ENCODE measurements at regions not wholly inside any gene's neighbourhood (a gene's known extent, or its start where the extent isn't known, plus 50 kb on each side); places are given as distances from the start of the nearest gene placed in this dataset.

GRCh38 chr12:125296701-125297100 is 231.5 kb downstream of the AACS start:
- Histone ChIP-seq H3K4me3 (no peak overlapping the region), H3K27me3 (no peaks in the 10 kb centered on the region), H3K4me1 (no peaks in the 10 kb centered on the region), H3K27ac (no peak overlapping the region), H3K36me3 (no peaks in the 10 kb centered on the region), H3K9me3 (replicated peaks) (no peaks in the 10 kb centered on the region)
- DNase-seq, result no peak

GRCh38 chr12:125299840-125300239 is 234.6 kb downstream of the AACS start:
- no peaks in the 10 kb centered on the region for H3K9me3 ChIP-seq (replicated peaks)
- no peak overlapping the region for H3K4me3 ChIP-seq
- no peak overlapping the region for H3K27ac ChIP-seq
- H3K36me3 ChIP-seq, result no peaks in the 10 kb centered on the region
- H3K27me3 ChIP-seq, result no peaks in the 10 kb centered on the region
- DNase-seq, result no peak
- no peaks in the 10 kb centered on the region for H3K4me1 ChIP-seq

GRCh38 chr12:125300249-125300648 is 235.0 kb downstream of the AACS start:
- Histone ChIP-seq H3K27me3 (no peaks in the 10 kb centered on the region), H3K4me1 (no peaks in the 10 kb centered on the region), H3K36me3 (no peaks in the 10 kb centered on the region), H3K4me3 (no peak overlapping the region), H3K27ac (no peak overlapping the region), H3K9me3 (replicated peaks) (no peaks in the 10 kb centered on the region)
- DNase-seq, result no peak

GRCh38 chr12:125303337-125303736 is 238.1 kb downstream of the AACS start:
- Histone ChIP-seq H3K9me3 (replicated peaks) (no peaks in the 10 kb centered on the region), H3K4me1 (no peaks in the 10 kb centered on the region), H3K27me3 (no peaks in the 10 kb centered on the region), H3K36me3 (no peaks in the 10 kb centered on the region), H3K27ac (no peak overlapping the region), H3K4me3 (no peak overlapping the region)
- no peak for DNase-seq

- Histone ChIP-seq H3K4me3 (no peak overlapping the region), H3K27me3 (no peaks in the 10 kb centered on the region), H3K27ac (no peak overlapping the region), H3K36me3 (no peaks in the 10 kb centered on the region), H3K4me1 (no peaks in the 10 kb centered on the region), H3K9me3 (replicated peaks) (no peaks in the 10 kb centered on the region)
- no peak for DNase-seq
Observed at GRCh38 chr12:125304029-125304428, 238.8 kb downstream of the AACS start.

DNA sequence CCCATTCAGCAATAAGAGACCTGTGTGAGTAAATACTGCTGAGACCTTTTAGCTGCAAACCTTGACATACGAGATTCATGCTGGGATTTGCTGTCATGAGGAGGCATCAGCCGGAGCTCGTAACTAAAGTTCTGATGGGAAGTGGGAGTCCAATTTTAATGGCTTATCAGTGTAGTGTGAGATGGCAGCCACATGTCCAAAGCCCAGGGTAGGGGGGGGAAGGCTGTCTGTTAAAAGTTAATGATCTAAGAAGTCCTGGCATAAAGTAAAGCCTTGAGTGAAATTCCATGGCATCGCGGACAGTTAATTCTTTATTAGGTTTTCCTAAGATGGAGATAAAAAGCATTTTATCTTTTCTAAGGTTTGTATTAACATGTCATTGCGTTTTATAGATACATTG is 240.0 kb downstream of the AACS start:
- no peaks in the 10 kb centered on the region for H3K9me3 ChIP-seq (replicated peaks)
- DNase-seq, result no peak
- H3K27ac ChIP-seq, result no peak overlapping the region
- no peaks in the 10 kb centered on the region for H3K36me3 ChIP-seq
- no peaks in the 10 kb centered on the region for H3K27me3 ChIP-seq
- H3K4me3 ChIP-seq, result no peak overlapping the region
- H3K4me1 ChIP-seq, result no peaks in the 10 kb centered on the region

DNA sequence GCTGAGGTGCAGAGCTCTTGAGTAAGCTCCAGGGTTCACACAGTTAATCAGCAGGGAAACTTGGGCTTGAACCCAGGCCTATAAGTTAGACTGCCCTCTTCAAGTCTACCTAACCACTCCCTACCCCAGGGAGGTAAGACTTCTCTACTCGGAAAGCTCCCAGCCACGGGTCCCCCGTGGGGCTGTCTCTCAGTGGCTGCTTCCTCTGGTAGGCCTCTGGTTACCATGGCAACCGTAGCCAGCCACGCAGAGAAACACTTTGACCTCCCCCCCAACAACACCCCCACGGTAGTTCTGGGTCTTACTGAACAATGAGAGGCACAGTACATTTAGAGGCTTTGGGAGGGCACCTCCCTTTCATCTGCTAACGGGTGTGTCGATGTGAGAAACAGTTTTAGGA is 245.2 kb downstream of the AACS start:
- H3K36me3 ChIP-seq, result no peaks in the 10 kb centered on the region
- DNase-seq, result no peak
- no peaks in the 10 kb centered on the region for H3K27me3 ChIP-seq

GRCh38 chr12:125311050-125311449 is 245.8 kb downstream of the AACS start:
- H3K36me3 ChIP-seq, result no peaks in the 10 kb centered on the region
- no peak overlapping the region for H3K27ac ChIP-seq
- H3K4me3 ChIP-seq, result no peak overlapping the region
- no peaks in the 10 kb centered on the region for H3K4me1 ChIP-seq
- no peaks in the 10 kb centered on the region for H3K27me3 ChIP-seq
- no peaks in the 10 kb centered on the region for H3K9me3 ChIP-seq (replicated peaks)
- no peak for DNase-seq

More for the DNA sequence above, 245.2 kb downstream of the AACS start:
- Histone ChIP-seq H3K4me3 (no peak overlapping the region), H3K9me3 (replicated peaks) (no peaks in the 10 kb centered on the region), H3K27ac (no peak overlapping the region), H3K4me1 (no peaks in the 10 kb centered on the region)

DNA sequence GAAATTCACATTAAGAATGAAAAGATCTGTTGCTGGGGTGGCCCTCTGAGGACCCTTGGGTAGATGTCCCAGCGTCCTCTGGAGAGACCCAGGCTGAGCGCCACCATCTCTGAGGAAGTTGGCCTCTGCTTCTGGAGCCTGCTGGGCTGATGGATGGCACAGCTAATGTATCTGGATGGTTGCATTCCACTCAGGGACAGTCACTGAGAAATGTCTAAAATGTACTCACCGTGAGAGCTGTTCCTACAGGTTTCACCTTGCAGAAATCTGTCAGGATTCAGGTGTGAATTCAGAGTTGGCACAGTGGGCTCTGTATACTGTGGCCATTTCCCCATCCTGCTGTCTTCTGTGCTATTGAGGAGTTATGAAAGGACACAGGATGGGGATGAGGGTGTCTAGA is 247.2 kb downstream of the AACS start:
- no peak overlapping the region for H3K27ac ChIP-seq
- no peaks in the 10 kb centered on the region for H3K36me3 ChIP-seq
- DNase-seq, result no peak
- H3K27me3 ChIP-seq, result no peaks in the 10 kb centered on the region
- H3K4me1 ChIP-seq, result no peaks in the 10 kb centered on the region
- H3K9me3 ChIP-seq (replicated peaks), result no peaks in the 10 kb centered on the region
- no peak overlapping the region for H3K4me3 ChIP-seq

GRCh38 chr12:125314051-125314755 is 249.0 kb downstream of the AACS start:
- H3K27me3 ChIP-seq, result no peaks in the 10 kb centered on the region
- no peaks in the 10 kb centered on the region for H3K36me3 ChIP-seq
- no peak for DNase-seq
- H3K4me1 ChIP-seq, result no peaks in the 10 kb centered on the region
- no peak overlapping the region for H3K27ac ChIP-seq
- H3K4me3 ChIP-seq, result no peak overlapping the region
- H3K9me3 ChIP-seq (replicated peaks), result no peaks in the 10 kb centered on the region

- Histone ChIP-seq H3K36me3 (no peaks in the 10 kb centered on the region), H3K27ac (no peak overlapping the region), H3K9me3 (replicated peaks) (no peaks in the 10 kb centered on the region), H3K27me3 (no peaks in the 10 kb centered on the region), H3K4me3 (no peak overlapping the region), H3K4me1 (no peaks in the 10 kb centered on the region)
- DNase-seq, result no peak
Observed at GRCh38 chr12:125315771-125316170, 250.5 kb downstream of the AACS start.

DNA sequence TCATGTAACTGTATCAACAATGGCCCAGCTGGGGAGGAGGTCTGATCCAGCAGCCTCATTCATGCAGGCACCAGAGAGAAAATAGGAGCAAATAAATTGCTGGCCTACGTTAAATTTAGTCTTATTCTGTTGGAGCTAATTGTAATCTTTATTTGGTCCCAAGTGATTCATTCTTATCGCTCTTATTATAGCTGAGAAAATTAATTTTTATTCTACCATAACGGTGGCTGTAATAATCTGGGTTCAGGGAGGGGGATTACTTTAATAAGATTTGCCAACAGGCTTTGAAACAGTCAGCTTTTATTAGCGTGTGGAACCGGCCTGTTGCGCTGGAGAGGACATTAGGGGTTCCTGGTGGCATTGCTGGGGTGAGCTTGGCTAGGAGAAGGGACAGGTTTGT is 254.9 kb downstream of the AACS start:
- H3K4me1 ChIP-seq, result no peaks in the 10 kb centered on the region
- no peaks in the 10 kb centered on the region for H3K36me3 ChIP-seq
- no peak for DNase-seq
- H3K27me3 ChIP-seq, result no peaks in the 10 kb centered on the region
- no peaks in the 10 kb centered on the region for H3K9me3 ChIP-seq (replicated peaks)
- H3K27ac ChIP-seq, result no peak overlapping the region
- H3K4me3 ChIP-seq, result no peak overlapping the region

DNA sequence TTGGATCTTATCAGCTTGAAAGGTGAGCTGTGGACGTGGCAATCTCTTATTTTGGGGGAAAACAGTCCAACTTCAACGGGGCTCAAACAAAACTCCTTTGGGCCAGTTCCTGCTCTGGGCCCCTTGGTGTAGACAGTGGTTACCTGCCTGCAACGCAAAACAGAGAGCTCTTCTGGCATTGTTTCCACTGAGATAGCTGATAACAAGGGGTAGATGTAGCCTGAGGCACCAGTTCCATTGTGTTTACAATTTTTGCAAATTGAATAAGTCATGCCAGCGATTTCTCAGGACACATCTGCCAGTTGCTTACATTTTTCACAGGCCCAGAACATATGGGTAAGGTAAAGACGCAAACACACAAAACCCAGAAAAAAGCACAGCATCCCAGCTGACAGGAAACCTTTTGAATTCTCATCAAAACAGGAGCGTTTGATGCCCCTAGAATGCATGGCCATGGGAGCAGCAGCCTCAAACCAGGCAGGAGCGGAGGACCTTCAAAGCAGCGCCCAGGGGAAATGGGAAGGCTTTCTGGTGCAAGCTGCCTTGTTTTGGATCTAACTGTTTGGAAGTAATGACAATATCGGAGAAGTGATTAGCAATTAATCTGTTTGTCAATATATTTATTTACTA is 259.7 kb downstream of the AACS start:
- no peaks in the 10 kb centered on the region for H3K4me1 ChIP-seq
- no peaks in the 10 kb centered on the region for H3K9me3 ChIP-seq (replicated peaks)
- no peaks in the 10 kb centered on the region for H3K27me3 ChIP-seq
- H3K4me3 ChIP-seq, result no peak overlapping the region
- H3K36me3 ChIP-seq, result no peaks in the 10 kb centered on the region
- no peak for DNase-seq
- H3K27ac ChIP-seq, result no peak overlapping the region

- H3K27ac ChIP-seq, result no peak overlapping the region
- no peaks in the 10 kb centered on the region for H3K4me1 ChIP-seq
- no peak for DNase-seq
- no peaks in the 10 kb centered on the region for H3K36me3 ChIP-seq
- H3K4me3 ChIP-seq, result no peak overlapping the region
- H3K27me3 ChIP-seq, result no peaks in the 10 kb centered on the region
- no peaks in the 10 kb centered on the region for H3K9me3 ChIP-seq (replicated peaks)
Observed at GRCh38 chr12:125329239-125330102, 264.2 kb downstream of the AACS start.

DNA sequence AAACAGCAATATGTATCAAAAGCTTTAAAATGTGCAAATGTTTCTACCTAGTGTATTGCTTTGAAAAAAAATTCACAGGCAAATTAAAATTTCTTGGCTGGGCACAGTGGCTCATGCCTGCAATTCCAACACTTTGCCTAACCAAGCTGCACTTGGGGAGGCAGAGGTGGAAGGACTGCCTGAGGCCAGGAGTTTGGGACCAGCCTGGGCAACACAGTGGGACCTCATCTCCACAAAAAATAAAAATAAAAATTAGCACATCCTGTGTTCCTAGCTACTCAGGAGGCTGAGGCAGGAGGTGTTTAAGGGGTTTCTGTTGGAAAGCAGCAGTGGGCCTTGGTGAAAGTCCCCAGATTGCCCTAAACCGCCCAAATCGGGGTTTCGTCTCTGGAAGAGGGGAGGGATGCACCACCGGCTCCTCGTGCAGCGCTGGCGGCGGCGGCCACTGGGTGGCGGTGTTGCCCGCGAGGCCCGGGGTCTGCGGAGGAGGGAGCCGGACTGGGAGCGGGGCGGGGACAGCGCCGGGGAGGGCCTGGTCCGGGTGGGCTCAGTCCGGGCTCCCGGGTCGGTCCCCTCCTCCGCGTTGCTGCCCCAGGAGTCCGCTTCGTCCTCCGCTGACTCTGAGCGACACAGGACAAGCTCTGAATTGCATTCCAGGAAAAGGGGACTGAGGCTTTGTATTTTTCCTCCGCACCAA is 265.6 kb downstream of the AACS start:
- no peaks in the 10 kb centered on the region for H3K27me3 ChIP-seq
- no peaks in the 10 kb centered on the region for H3K4me1 ChIP-seq
- DNase-seq, result peak; percentile 44 to 58
- H3K27ac ChIP-seq, result no peak overlapping the region
- H3K4me3 ChIP-seq, result no peak overlapping the region
- no peaks in the 10 kb centered on the region for H3K36me3 ChIP-seq
- no peaks in the 10 kb centered on the region for H3K9me3 ChIP-seq (replicated peaks)

Data from SJCRH30 (cell line).